Hindlimb muscle (tissue), 1 donor: ENCODE measurements at regions not wholly inside any gene's neighbourhood (a gene's known extent, or its start where the extent isn't known, plus 50 kb on each side); places are given as distances from the start of the nearest gene placed in this dataset.
A peak's percentile ranks its signal among the peaks of the same experiment; 100 is the strongest.
"Not testable (repeated sequence)": the region's sequence is repeated elsewhere in the genome, so short reads cannot be mapped to it uniquely, and the experiment has no call there.

Experiments
- DNase-seq: peaks from one replicate; pipeline ENCODE4 v3.0.0-alpha.2; 2013

- DNase-seq, result no peak
Observed at GRCh38 chr4:18201885-18202284, 180.3 kb upstream of the LCORL start.

GRCh38 chr4:18198653-18199052 lies 177.1 kb upstream of the LCORL start:
- no peak for DNase-seq

- DNase-seq, result no peak
Observed at GRCh38 chr4:18197467-18197866, 175.9 kb upstream of the LCORL start.

GRCh38 chr4:18194278-18194677 lies 172.7 kb upstream of the LCORL start:
- no peak for DNase-seq

GRCh38 chr4:18192901-18193300 lies 171.3 kb upstream of the LCORL start:
- DNase-seq, result no peak

GRCh38 chr4:18185491-18185890 lies 163.9 kb upstream of the LCORL start:
- no peak for DNase-seq

- no peak for DNase-seq
Observed at GRCh38 chr4:18180892-18181291, 159.3 kb upstream of the LCORL start.

- no peak for DNase-seq
Observed at GRCh38 chr4:18180122-18180521, 158.6 kb upstream of the LCORL start.

GRCh38 chr4:18171896-18172295 lies 150.3 kb upstream of the LCORL start:
- DNase-seq, result no peak

GRCh38 chr4:18167831-18168230 lies 146.3 kb upstream of the LCORL start:
- DNase-seq, result no peak

- DNase-seq, result no peak
Observed at GRCh38 chr4:18166925-18167324, 145.4 kb upstream of the LCORL start.

- no peak for DNase-seq
Observed at GRCh38 chr4:18162453-18162852, 140.9 kb upstream of the LCORL start.

- DNase-seq, result not testable (repeated sequence)
Observed at GRCh38 chr4:18159117-18159912, 137.8 kb upstream of the LCORL start.

- DNase-seq, result no peak
Observed at GRCh38 chr4:18155067-18156041, 133.8 kb upstream of the LCORL start.

GRCh38 chr4:18138076-18138665 lies 116.6 kb upstream of the LCORL start:
- no peak for DNase-seq

- DNase-seq, result no peak
Observed at GRCh38 chr4:18134111-18134510, 112.6 kb upstream of the LCORL start.

GRCh38 chr4:18130256-18130655 lies 108.7 kb upstream of the LCORL start:
- DNase-seq, result no peak

- no peak for DNase-seq
Observed at GRCh38 chr4:18128241-18128640, 106.7 kb upstream of the LCORL start.

GRCh38 chr4:18127030-18127429 lies 105.5 kb upstream of the LCORL start:
- DNase-seq, result no peak

GRCh38 chr4:18113710-18114331 lies 92.3 kb upstream of the LCORL start:
- DNase-seq, result no peak

GRCh38 chr4:18111081-18111480 lies 89.5 kb upstream of the LCORL start:
- no peak for DNase-seq

GRCh38 chr4:18110099-18110498 lies 88.5 kb upstream of the LCORL start:
- no peak for DNase-seq

GRCh38 chr4:18109676-18110075 lies 88.1 kb upstream of the LCORL start:
- DNase-seq, result peak; percentile 19
